ENCODE measurements at regions not wholly inside any gene's neighbourhood (a gene's known extent, or its start where the extent isn't known, plus 50 kb on each side); places are given as distances from the start of the nearest gene placed in this dataset.

DNA sequence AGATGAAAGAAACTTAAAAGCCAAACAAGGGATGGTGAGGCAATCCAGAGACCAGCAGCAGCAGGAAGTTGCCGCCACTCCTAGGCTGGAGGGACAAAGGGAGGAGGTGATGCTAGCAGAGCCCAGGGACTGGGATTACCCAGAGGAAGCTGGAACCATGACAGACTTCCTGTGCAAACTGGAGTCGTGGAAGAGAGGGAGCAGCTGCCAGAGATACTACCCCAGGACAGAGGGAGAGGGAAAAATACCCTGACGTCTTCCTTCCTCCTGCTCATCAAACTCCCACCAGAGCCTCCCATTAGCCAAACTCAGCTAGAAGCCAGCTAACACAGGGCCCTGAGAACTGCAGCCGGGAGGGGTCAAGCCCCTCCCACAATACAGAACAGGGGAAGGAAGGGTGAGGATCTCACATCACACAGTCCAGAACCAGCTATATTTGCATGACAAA lies 101.2 kb upstream of the KLF3 start:
- Mint-ChIP-seq H3K9me3 (no peaks in the 10 kb centered on the region), H3K27me3 (peaks cover 4% of the 10 kb centered on the region), H3K36me3 (no peaks in the 10 kb centered on the region), H3K4me3 (no peak overlapping the region), H3K27ac (no peak overlapping the region), H3K4me1 (no peaks in the 10 kb centered on the region)
- no peak for DNase-seq (ENCODE audit: low spot score in 2 of 2)
- ATAC-seq (ENCODE audit: low read depth) = no peak

DNA sequence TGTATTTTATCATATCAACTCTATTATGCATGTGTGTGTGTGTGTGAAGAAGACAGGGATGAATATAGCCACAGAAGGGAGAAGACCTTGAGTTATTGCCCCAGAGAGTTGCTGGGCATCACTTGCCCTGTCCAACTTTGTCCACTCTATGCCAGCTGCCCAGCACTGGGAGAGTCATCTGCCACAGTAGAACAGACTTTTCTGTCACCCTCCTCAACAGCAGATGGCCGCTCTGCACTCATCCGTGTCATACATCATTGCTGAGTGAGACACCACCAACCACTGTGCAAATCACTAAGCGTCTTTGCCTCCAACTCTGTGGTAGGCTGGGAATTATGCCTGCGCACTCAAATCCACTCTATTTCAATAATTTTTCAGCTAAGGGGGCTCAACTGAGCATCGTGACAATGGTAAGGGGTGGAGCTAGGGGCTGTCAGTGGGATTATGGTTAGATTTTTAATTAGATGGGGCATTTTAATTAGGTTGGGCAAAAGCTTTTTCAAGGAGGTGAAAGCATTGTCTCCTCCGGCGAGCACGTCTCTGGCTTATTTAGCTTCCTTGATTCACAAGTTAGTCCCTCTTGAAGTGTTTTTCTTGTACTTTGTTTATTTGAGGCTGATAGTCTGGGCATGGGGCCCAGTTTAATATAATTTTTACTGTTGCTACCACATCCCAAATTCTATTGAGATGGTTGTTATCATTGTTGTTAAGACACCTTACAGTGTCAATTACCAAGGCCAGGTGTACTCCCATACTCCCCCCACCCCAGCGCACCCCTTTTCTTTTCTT lies 100.1 kb upstream of the KLF3 start:
- H3K4me1 Mint-ChIP-seq = no peaks in the 10 kb centered on the region
- no peak overlapping the region for H3K4me3 Mint-ChIP-seq
- no peak overlapping the region for H3K27ac Mint-ChIP-seq
- ATAC-seq (ENCODE audit: low read depth) (no peak), DNase-seq (ENCODE audit: low spot score in 2 of 2) (no peak)
- H3K27me3 Mint-ChIP-seq = peaks cover 4% of the 10 kb centered on the region
- no peaks in the 10 kb centered on the region for H3K9me3 Mint-ChIP-seq
- no peaks in the 10 kb centered on the region for H3K36me3 Mint-ChIP-seq

DNA sequence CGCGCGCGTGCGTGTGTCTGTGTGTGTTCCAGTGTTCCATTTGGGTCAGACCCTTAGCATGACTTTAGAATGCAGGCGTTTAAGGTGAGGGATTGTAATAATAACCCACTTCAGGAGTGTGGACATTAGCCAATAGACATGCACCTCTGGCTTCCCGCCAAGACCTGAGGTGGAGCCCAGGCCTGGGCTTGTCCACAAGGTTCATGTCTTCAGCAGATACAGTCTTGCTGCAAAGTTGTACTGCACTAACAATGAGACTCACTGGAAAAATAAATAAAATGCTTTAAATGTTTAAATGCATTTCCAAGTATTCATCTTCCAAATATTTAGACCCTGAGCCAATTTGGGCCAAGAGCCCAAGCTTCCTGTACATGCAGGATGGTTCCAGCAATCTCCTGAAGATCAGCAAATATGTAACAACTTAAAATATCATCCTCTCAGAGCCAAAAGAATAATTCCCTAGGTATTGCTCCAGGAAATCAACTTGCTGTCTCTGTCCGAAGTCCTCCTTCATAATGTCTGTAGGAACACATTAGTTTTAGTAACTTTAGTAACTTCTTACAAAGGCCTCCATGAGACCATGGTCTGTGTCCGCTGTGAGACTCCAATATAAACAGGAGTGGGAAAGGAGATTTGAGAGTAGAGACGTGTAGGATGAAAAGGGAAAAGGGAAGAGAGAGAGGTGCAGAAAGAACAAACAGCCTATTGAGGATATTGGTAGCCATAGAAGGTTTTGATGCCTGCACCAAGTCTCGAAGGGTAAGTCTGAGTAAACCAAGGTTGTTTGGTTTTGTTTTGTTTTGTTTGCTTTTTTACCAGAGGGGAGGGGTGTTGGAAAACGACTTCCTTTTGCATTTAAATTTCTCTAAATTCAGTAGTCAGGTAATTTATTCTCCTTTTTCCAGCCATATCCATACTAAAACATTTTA lies 98.5 kb upstream of the KLF3 start:
- Mint-ChIP-seq H3K9me3 (peaks cover 3% of the 10 kb centered on the region), H3K36me3 (no peaks in the 10 kb centered on the region), H3K4me1 (no peaks in the 10 kb centered on the region), H3K4me3 (no peak overlapping the region), H3K27me3 (peaks cover 8% of the 10 kb centered on the region), H3K27ac (no peak overlapping the region)
- no peak for ATAC-seq (ENCODE audit: low read depth)
- no peak for DNase-seq (ENCODE audit: low spot score in 2 of 2)

- ATAC-seq (ENCODE audit: low read depth) = no peak
- no peak for DNase-seq (ENCODE audit: low spot score in 2 of 2)
- Mint-ChIP-seq H3K4me3 (no peak overlapping the region), H3K36me3 (no peaks in the 10 kb centered on the region), H3K27me3 (peaks cover 12% of the 10 kb centered on the region), H3K27ac (no peak overlapping the region), H3K9me3 (peaks cover 3% of the 10 kb centered on the region), H3K4me1 (no peaks in the 10 kb centered on the region)
Measured at GRCh38 chr4:38566806-38567398, 97.1 kb upstream of the KLF3 start.

DNA sequence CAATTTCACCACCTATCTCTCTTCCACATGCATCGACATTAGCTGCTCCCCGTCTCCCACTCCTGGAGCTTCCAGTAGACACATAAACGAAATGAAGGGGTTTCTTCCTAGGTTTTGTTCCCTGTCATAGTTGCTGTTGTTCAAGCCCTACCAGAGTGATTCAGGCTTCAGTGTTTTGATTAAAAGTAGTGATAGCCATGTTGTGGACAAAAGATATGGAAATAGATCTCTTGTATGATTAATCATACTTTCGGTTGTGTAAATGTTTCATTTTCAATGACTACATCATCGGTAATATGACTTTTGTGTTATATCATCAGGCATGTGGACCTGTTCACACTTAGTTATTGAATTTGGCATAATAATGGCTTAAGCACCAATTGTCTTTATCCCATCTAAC lies 96.5 kb upstream of the KLF3 start:
- no peak overlapping the region for H3K4me3 Mint-ChIP-seq
- H3K9me3 Mint-ChIP-seq = peaks cover 3% of the 10 kb centered on the region
- no peak for ATAC-seq (ENCODE audit: low read depth)
- DNase-seq (ENCODE audit: low spot score in 2 of 2) = no peak
- no peak overlapping the region for H3K27ac Mint-ChIP-seq
- no peaks in the 10 kb centered on the region for H3K36me3 Mint-ChIP-seq
- peaks cover 12% of the 10 kb centered on the region for H3K27me3 Mint-ChIP-seq
- H3K4me1 Mint-ChIP-seq = no peaks in the 10 kb centered on the region

- Mint-ChIP-seq H3K27me3 (peaks cover 14% of the 10 kb centered on the region), H3K4me1 (no peaks in the 10 kb centered on the region), H3K36me3 (no peaks in the 10 kb centered on the region), H3K9me3 (peaks cover 3% of the 10 kb centered on the region), H3K4me3 (no peak overlapping the region), H3K27ac (no peak overlapping the region)
- DNase-seq (ENCODE audit: low spot score in 2 of 2) (no peak), ATAC-seq (ENCODE audit: low read depth) (no peak)
Measured at GRCh38 chr4:38568768-38569167, 95.2 kb upstream of the KLF3 start.

DNA sequence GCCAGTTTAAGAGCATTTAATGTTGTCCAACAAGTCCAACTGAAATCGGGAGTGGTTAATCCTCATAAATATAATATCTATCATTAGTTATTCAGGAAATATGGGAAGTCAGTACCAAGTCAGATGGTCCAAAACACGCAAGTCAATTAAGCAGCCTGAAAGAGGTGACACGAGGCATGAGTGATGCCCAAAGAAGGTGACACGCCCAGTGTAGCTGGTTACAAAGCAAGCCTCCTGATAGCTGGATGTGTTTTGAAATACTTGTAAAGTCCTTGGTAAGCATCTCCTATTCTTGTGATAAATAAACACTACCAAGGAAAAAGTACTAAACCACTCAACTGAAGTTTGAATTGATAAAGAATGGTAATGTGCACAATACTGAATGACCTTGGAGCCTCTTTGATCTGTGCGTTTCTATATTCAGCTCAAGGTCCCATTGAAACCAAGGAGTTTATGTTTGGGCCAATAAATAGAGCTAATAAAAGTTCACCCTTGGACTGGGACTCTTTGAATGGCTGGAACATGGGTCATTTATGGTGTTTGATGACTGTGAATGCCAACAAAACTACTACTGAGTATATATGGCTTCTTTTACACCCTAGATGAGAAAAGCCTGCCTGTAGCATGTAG lies 93.2 kb upstream of the KLF3 start:
- Mint-ChIP-seq H3K36me3 (no peaks in the 10 kb centered on the region), H3K9me3 (peaks cover 3% of the 10 kb centered on the region), H3K4me1 (peaks cover 2% of the 10 kb centered on the region), H3K27me3 (peaks cover 16% of the 10 kb centered on the region), H3K4me3 (no peak overlapping the region), H3K27ac (no peak overlapping the region)
- DNase-seq (ENCODE audit: low spot score in 2 of 2) (no peak), ATAC-seq (ENCODE audit: low read depth) (no peak)

DNA sequence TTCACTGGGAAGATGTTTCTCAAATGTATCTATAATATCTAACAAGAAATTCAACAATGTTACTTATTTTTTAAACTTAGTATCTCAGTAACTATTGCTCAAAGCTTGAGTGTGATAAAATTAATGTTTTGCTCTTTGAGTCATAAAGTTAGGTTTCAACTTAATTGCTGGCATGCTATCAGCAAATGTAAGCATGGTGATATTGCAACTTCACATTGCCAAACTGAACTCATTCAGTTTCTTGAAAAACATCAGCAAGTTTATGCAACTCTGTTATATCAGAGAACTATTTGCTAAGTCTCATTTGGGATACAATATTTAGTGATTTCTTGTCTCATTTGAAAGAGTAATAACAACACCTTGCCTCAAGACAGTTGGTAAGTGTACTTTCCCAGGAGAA lies 91.2 kb upstream of the KLF3 start:
- peaks cover 3% of the 10 kb centered on the region for H3K9me3 Mint-ChIP-seq
- ATAC-seq (ENCODE audit: low read depth) (no peak), DNase-seq (ENCODE audit: low spot score in 2 of 2) (no peak)
- H3K4me1 Mint-ChIP-seq = peaks cover 2% of the 10 kb centered on the region
- H3K27ac Mint-ChIP-seq = no peak overlapping the region
- H3K4me3 Mint-ChIP-seq = no peak overlapping the region
- peaks cover 16% of the 10 kb centered on the region for H3K27me3 Mint-ChIP-seq
- H3K36me3 Mint-ChIP-seq = no peaks in the 10 kb centered on the region

DNA sequence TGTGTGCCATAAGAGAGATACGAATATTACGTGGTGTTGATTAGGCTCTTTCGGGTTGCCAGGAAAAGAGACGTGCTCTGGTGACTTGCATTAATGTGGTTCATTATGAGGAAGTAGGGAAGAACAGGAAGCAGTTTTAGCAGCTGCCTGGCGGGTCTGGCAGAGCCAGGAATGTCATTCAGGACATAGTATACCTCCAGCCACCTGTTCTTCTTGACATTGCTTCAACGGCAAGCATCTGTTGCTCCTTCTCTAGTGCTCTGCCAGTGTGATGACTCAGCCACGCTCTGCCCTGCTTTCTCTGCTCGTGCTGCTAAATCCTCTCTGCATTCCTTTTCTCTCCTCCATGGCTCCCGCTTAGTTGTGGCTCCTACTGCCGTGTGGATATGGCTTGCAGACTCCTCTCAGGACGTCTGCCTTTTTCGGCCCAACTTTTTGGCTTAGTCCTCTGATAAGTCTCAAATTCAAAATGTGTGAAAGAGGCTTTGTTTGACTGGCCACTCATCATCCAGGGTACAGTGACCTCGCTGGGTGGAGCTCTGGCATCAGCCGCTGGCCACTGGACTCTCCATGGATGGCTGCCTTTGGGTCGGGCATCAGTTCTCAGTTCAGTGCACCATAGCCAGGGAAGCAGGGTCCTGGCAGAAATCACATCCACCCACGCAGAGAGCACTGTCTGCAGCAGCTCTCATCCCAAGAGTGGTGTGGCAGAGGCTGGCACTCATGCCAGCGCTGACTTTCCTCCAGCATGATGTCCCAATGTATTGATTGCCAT lies 89.3 kb upstream of the KLF3 start:
- Mint-ChIP-seq H3K4me3 (no peak overlapping the region), H3K4me1 (peaks cover 2% of the 10 kb centered on the region), H3K36me3 (no peaks in the 10 kb centered on the region), H3K27ac (no peak overlapping the region), H3K9me3 (peaks cover 3% of the 10 kb centered on the region), H3K27me3 (peaks cover 20% of the 10 kb centered on the region)
- DNase-seq (ENCODE audit: low spot score in 2 of 2) (no peak), ATAC-seq (ENCODE audit: low read depth) (no peak)

GRCh38 chr4:38576767-38577166 lies 87.2 kb upstream of the KLF3 start:
- Mint-ChIP-seq H3K27me3 (peaks cover 15% of the 10 kb centered on the region), H3K4me1 (peaks cover 2% of the 10 kb centered on the region), H3K27ac (no peak overlapping the region), H3K9me3 (no peaks in the 10 kb centered on the region), H3K4me3 (no peak overlapping the region), H3K36me3 (no peaks in the 10 kb centered on the region)
- no peak for ATAC-seq (ENCODE audit: low read depth)
- DNase-seq (ENCODE audit: low spot score in 2 of 2) = no peak

DNA sequence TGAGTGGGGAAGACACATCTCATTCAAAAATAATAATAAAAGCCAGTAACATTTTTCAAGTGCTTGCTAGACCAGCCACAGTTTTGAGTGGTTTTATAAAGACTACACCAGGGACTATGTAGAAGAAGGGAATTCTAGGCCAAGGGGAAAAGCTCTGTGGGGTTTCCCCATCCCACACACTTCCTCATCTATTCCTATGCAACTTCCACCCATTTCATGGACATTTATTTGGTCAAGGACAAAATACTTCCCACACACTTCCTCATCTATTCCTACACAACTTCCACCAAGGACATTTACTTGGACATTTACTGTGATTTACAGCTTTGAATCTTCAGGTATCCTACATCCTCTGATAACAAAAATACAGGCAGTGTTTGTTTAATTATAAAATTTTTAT lies 86.5 kb upstream of the KLF3 start:
- DNase-seq (ENCODE audit: low spot score in 2 of 2) = no peak
- no peaks in the 10 kb centered on the region for H3K36me3 Mint-ChIP-seq
- no peak overlapping the region for H3K27ac Mint-ChIP-seq
- H3K4me1 Mint-ChIP-seq = peaks cover 2% of the 10 kb centered on the region
- ATAC-seq (ENCODE audit: low read depth) = no peak
- H3K27me3 Mint-ChIP-seq = peaks cover 15% of the 10 kb centered on the region
- H3K9me3 Mint-ChIP-seq = no peaks in the 10 kb centered on the region
- no peak overlapping the region for H3K4me3 Mint-ChIP-seq

GRCh38 chr4:38581426-38582106 lies 82.4 kb upstream of the KLF3 start:
- Mint-ChIP-seq H3K27ac (no peak overlapping the region), H3K36me3 (no peaks in the 10 kb centered on the region), H3K27me3 (peaks cover 13% of the 10 kb centered on the region), H3K4me3 (no peak overlapping the region), H3K4me1 (no peaks in the 10 kb centered on the region), H3K9me3 (no peaks in the 10 kb centered on the region)
- no peak for DNase-seq (ENCODE audit: low spot score in 2 of 2)
- no peak for ATAC-seq (ENCODE audit: low read depth)

- H3K4me3 Mint-ChIP-seq = no peak overlapping the region
- no peak for ATAC-seq (ENCODE audit: low read depth)
- no peak for DNase-seq (ENCODE audit: low spot score in 2 of 2)
- no peak overlapping the region for H3K27ac Mint-ChIP-seq
- peaks cover 13% of the 10 kb centered on the region for H3K27me3 Mint-ChIP-seq
- no peaks in the 10 kb centered on the region for H3K4me1 Mint-ChIP-seq
- H3K9me3 Mint-ChIP-seq = no peaks in the 10 kb centered on the region
- H3K36me3 Mint-ChIP-seq = no peaks in the 10 kb centered on the region
Measured at GRCh38 chr4:38582445-38582844, 81.6 kb upstream of the KLF3 start.
